Liver (tissue), 8 donors: ENCODE measurements at regions not wholly inside any gene's neighbourhood (a gene's known extent, or its start where the extent isn't known, plus 50 kb on each side); places are given as distances from the start of the nearest gene placed in this dataset.

Source experiments
- DNase-seq: peaks from one replicate; pipeline ENCODE4 v3.0.0-alpha.2; 2017; ENCODE audit warnings: low spot score
- H3K27ac ChIP-seq, 2 donors: one replicate each; pipeline ENCODE4 v1.7.0; 2013; ENCODE audit warnings: inconsistent platforms in 2 of 2, low read length in 2 of 2, control low read depth in 1 of 2, low read depth in 1 of 2, mild to moderate bottlenecking in 1 of 2
- H3K27me3 ChIP-seq, 4 donors: one replicate each; pipeline versions ENCODE4 v1.6.1 to v1.7.0; 2013; ENCODE audit warnings: low read length in 3 of 4, inconsistent platforms in 1 of 4, mild to moderate bottlenecking in 1 of 4, moderate library complexity in 1 of 4; ENCODE audit not compliant: control insufficient read depth in 4 of 4, insufficient read depth in 4 of 4
- H3K36me3 ChIP-seq, 4 donors: one replicate each; pipeline versions ENCODE4 v1.6.1 to v1.7.0; 2013; ENCODE audit warnings: low read length in 3 of 4, mild to moderate bottlenecking in 3 of 4, low read depth in 1 of 4, moderate library complexity in 1 of 4; ENCODE audit not compliant: control insufficient read depth in 4 of 4, insufficient read depth in 3 of 4
- H3K4me1 ChIP-seq, 4 donors: one replicate each; pipeline versions ENCODE4 v1.6.1 to v1.7.0; 2013; ENCODE audit warnings: low read length in 3 of 4, mild to moderate bottlenecking in 3 of 4, moderate library complexity in 1 of 4; ENCODE audit not compliant: control insufficient read depth in 4 of 4, insufficient read depth in 4 of 4
- H3K4me3 ChIP-seq, 3 donors: one replicate each; pipeline versions ENCODE4 v1.6.1 to v1.7.0; 2013; ENCODE audit warnings: low read length in 3 of 3, control low read depth in 1 of 3, low read depth in 1 of 3, mild to moderate bottlenecking in 1 of 3
- H3K9ac ChIP-seq, 2 donors: one replicate each; pipeline ENCODE4 v1.7.0; 2013; ENCODE audit warnings: low read length in 2 of 2, mild to moderate bottlenecking in 2 of 2, moderate library complexity in 2 of 2, control low read depth in 1 of 2, low read depth in 1 of 2
- H3K9me3 ChIP-seq, 4 donors: one replicate each; pipeline versions ENCODE4 v1.6.1 to v1.7.0; 2013; ENCODE audit warnings: low read length in 3 of 4; ENCODE audit not compliant: control insufficient read depth in 4 of 4
- EGR1 ChIP-seq, 2 donors: IDR thresholded peaks; 2 replicates each; pipeline ENCODE4 v1.6.1; 2016 to 2018; ENCODE audit warnings: antibody characterized with exemption in 2 of 2, low read depth in 2 of 2
- FOXA1 ChIP-seq: IDR thresholded peaks from 2 replicates; pipeline ENCODE4 v1.6.1; 2016; ENCODE audit warnings: antibody characterized with exemption
- FOXA2 ChIP-seq: IDR thresholded peaks from 2 replicates; pipeline ENCODE4 v1.6.1; 2016; ENCODE audit warnings: antibody characterized with exemption
- GABPA ChIP-seq, 2 donors: IDR thresholded peaks in 1 of 2; conservative IDR thresholded peaks in 1 of 2; 2 replicates each; pipeline ENCODE4 v1.6.1; 2016; ENCODE audit warnings: antibody characterized with exemption in 2 of 2, mild to moderate bottlenecking in 1 of 2, moderate library complexity in 1 of 2
- HNF4A ChIP-seq, 2 donors: conservative IDR thresholded peaks; 2 replicates each; pipeline ENCODE4 v1.6.1; 2016; ENCODE audit warnings: antibody characterized with exemption in 2 of 2, mild to moderate bottlenecking in 2 of 2
- HNF4G ChIP-seq: IDR thresholded peaks from 2 replicates; pipeline ENCODE4 v1.6.1; 2016; ENCODE audit warnings: antibody characterized with exemption
- JUND ChIP-seq, 2 donors: IDR thresholded peaks; 2 replicates each; pipeline ENCODE4 v1.6.1; 2016; ENCODE audit warnings: antibody characterized with exemption in 2 of 2
- NR2F2 ChIP-seq: IDR thresholded peaks from 2 replicates; pipeline ENCODE4 v1.6.1; 2016; ENCODE audit warnings: antibody characterized with exemption
- RAD21 ChIP-seq, 2 donors: IDR thresholded peaks; 2 replicates each; pipeline ENCODE4 v1.6.1; 2016; ENCODE audit warnings: antibody characterized with exemption in 2 of 2, mild to moderate bottlenecking in 2 of 2
- RXRA ChIP-seq, 2 donors: IDR thresholded peaks; 2 replicates each; pipeline ENCODE4 v1.6.1; 2017 to 2018; ENCODE audit warnings: antibody characterized with exemption in 2 of 2, mild to moderate bottlenecking in 1 of 2
- SP1 ChIP-seq: IDR thresholded peaks from 2 replicates; pipeline ENCODE4 v1.6.1; 2018; ENCODE audit warnings: antibody characterized with exemption, mild to moderate bottlenecking
- TAF1 ChIP-seq: conservative IDR thresholded peaks from 2 replicates; pipeline ENCODE4 v1.6.1; 2016; ENCODE audit warnings: antibody characterized with exemption, mild to moderate bottlenecking
- YY1 ChIP-seq: IDR thresholded peaks from 2 replicates; pipeline ENCODE4 v1.6.1; 2016; ENCODE audit warnings: antibody characterized with exemption, mild to moderate bottlenecking
- WGBS: extraction: QIAGEN DNeasy Blood & Tissue Kit; methylation state at CpG from one replicate; pipeline ENCODE4 v1.1.7; 2013; 5-methylcytosine and 5-hydroxymethylcytosine counted together
- TF ChIP-seq, protein P1 (sequence below): IDR thresholded peaks from 2 replicates; pipeline ENCODE4 v1.6.1; 2016; ENCODE audit warnings: antibody characterized with exemption
- TF ChIP-seq, protein P2 (sequence below): IDR thresholded peaks from 2 replicates; pipeline ENCODE4 v1.6.1; 2016; ENCODE audit warnings: antibody characterized with exemption
- TF ChIP-seq, protein P3 (sequence below): fragments of 150-350 bp; IDR thresholded peaks from 2 replicates; pipeline ENCODE4 v1.5.1; 2017; ENCODE audit warnings: improper control_type of control experiment, low read depth, low read length; ENCODE audit not compliant: missing input control
- donor health status: healthy.
- donor health status: healthy.
- donor health status: healthy.
- donor health status: healthy.
- donor health status: healthy.

DNA sequence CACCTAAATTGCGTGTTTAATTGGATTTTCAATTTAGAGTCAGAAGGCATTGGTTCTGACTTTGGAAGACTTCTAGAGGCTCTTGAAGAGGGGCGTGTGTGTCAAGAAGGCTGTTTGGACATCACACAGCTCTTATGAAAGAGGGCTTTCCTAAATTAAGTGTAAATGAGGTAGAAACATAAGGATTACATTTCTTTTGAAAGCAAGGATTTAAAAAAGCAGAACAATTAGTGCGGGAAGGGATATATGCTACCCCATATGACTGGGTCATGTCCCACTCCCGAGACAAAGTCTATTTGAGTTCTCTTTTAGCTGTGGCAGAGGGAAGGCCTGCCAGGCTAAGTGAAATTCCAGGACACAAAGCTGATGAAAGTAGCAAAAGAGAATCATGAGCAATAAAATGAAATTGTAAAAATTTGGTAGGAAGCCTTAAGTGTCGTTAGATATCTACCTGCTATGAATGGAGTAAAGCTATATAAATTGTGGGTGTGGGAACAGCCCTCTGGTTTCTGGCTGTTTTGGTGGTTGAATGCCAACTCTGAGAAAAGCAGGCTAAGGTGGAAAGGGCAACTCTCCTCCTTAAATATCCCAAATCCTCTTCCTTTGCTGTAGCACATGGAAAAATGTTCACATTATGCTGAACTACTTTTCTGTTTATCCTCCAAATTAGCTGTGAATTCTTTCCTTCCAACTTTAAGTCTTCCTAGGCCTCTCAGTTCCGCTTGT is 100.6 kb upstream of the TSC22D2 start:
- Histone ChIP-seq H3K27ac (no peak overlapping the region), H3K9me3 (no peaks in the 10 kb centered on the region), H3K27me3 (no peaks in the 10 kb centered on the region), H3K36me3 (no peaks in the 10 kb centered on the region), H3K9ac (no peak overlapping the region), H3K4me1 (no peaks in the 10 kb centered on the region), H3K4me3 (no peak overlapping the region)
- no peak for DNase-seq
- TF ChIP-seq, protein P1, sequence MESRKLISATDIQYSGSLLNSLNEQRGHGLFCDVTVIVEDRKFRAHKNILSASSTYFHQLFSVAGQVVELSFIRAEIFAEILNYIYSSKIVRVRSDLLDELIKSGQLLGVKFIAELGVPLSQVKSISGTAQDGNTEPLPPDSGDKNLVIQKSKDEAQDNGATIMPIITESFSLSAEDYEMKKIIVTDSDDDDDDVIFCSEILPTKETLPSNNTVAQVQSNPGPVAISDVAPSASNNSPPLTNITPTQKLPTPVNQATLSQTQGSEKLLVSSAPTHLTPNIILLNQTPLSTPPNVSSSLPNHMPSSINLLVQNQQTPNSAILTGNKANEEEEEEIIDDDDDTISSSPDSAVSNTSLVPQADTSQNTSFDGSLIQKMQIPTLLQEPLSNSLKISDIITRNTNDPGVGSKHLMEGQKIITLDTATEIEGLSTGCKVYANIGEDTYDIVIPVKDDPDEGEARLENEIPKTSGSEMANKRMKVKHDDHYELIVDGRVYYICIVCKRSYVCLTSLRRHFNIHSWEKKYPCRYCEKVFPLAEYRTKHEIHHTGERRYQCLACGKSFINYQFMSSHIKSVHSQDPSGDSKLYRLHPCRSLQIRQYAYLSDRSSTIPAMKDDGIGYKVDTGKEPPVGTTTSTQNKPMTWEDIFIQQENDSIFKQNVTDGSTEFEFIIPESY = no peak
- TF ChIP-seq, protein P2, sequence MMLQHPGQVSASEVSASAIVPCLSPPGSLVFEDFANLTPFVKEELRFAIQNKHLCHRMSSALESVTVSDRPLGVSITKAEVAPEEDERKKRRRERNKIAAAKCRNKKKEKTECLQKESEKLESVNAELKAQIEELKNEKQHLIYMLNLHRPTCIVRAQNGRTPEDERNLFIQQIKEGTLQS = no peak
- no peak for TF ChIP-seq SP1
- no peak for TF ChIP-seq NR2F2
- no peak for TF ChIP-seq JUND (IDR thresholded peaks at IDR 0.05)
- TF ChIP-seq, protein P3, sequence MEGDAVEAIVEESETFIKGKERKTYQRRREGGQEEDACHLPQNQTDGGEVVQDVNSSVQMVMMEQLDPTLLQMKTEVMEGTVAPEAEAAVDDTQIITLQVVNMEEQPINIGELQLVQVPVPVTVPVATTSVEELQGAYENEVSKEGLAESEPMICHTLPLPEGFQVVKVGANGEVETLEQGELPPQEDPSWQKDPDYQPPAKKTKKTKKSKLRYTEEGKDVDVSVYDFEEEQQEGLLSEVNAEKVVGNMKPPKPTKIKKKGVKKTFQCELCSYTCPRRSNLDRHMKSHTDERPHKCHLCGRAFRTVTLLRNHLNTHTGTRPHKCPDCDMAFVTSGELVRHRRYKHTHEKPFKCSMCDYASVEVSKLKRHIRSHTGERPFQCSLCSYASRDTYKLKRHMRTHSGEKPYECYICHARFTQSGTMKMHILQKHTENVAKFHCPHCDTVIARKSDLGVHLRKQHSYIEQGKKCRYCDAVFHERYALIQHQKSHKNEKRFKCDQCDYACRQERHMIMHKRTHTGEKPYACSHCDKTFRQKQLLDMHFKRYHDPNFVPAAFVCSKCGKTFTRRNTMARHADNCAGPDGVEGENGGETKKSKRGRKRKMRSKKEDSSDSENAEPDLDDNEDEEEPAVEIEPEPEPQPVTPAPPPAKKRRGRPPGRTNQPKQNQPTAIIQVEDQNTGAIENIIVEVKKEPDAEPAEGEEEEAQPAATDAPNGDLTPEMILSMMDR = no peak
- TF ChIP-seq RAD21 (IDR thresholded peaks at IDR 0.05) = no peak
- TF ChIP-seq RXRA (IDR thresholded peaks at IDR 0.05) = no peak
- no peak for TF ChIP-seq FOXA2
- TF ChIP-seq GABPA (IDR thresholded peaks at IDR 0.05 in 1 of 2, conservative IDR thresholded peaks at IDR 0.05 in 1 of 2) = no peak
- 89% methylated on average over 6 of the region's 6 CpGs for WGBS

DNA sequence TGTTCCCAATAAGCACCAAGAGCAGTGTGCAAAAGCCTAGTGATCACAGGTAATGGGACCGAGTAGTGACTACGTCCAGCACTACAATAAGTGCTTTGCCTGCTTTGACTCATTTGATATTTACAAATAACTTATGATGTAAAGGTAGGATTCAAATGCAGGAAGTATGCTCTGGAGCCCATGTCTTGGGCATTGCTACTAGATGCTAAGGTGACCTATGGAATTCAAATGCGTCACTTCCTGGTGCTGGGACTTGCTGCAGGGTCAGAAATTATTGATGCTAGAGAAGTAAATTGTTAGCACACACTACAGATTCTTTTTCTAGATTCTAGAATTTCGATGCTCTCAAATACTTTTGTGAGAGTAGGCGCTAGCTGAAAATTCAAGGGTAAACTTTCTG is 101.2 kb upstream of the TSC22D2 start:
- 83% methylated on average over 5 of the region's 5 CpGs for WGBS
- no peak for DNase-seq

DNA sequence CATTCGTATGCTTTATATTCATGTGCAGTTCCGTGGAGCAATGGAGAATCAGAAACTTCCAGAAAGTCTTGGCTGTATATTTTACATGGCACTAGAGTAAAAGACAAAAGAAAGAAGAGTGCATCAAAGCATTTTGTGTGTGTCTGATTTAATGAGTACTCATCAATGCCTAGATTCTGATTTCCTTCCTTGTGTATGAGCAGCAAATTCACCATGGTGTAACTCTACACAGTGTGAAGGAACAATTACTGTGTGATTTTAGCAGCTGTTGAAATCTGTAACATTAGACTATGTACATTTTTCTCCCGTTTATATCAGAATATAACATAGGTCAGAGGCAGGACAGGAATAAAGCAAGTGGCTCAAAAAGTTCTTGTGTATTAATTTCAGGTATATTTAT is 102.0 kb upstream of the TSC22D2 start:
- no peak for DNase-seq
- Histone ChIP-seq H3K36me3 (no peaks in the 10 kb centered on the region), H3K27me3 (no peaks in the 10 kb centered on the region), H3K9me3 (no peaks in the 10 kb centered on the region), H3K4me1 (no peaks in the 10 kb centered on the region), H3K9ac (no peak overlapping the region), H3K4me3 (no peak overlapping the region), H3K27ac (no peak overlapping the region)
- WGBS = 86% methylated on average over 3 of the region's 3 CpGs
- TF ChIP-seq, protein P1 = no peak
- no peak for TF ChIP-seq EGR1 (IDR thresholded peaks at IDR 0.05; ENCODE audit: low read depth in 2 of 2)
- TF ChIP-seq RXRA (IDR thresholded peaks at IDR 0.05) = no peak
- TF ChIP-seq YY1 = no peak
- no peak for TF ChIP-seq HNF4A (conservative IDR thresholded peaks at IDR 0.05)
- no peak for TF ChIP-seq JUND (IDR thresholded peaks at IDR 0.05)
- TF ChIP-seq NR2F2 = no peak
- no peak for TF ChIP-seq GABPA (IDR thresholded peaks at IDR 0.05 in 1 of 2, conservative IDR thresholded peaks at IDR 0.05 in 1 of 2)
- TF ChIP-seq RAD21 (IDR thresholded peaks at IDR 0.05) = no peak

More for the DNA sequence above, 101.2 kb upstream of the TSC22D2 start:
- Histone ChIP-seq H3K36me3 (no peaks in the 10 kb centered on the region), H3K27me3 (no peaks in the 10 kb centered on the region), H3K27ac (no peak overlapping the region), H3K4me1 (no peaks in the 10 kb centered on the region), H3K9ac (no peak overlapping the region), H3K9me3 (no peaks in the 10 kb centered on the region), H3K4me3 (no peak overlapping the region)
- no peak for TF ChIP-seq FOXA1
- TF ChIP-seq JUND (IDR thresholded peaks at IDR 0.05) = no peak
- no peak for TF ChIP-seq TAF1
- no peak for TF ChIP-seq HNF4G
